Right lobe of liver (tissue), 6 donors: ENCODE measurements at regions not wholly inside any gene's neighbourhood (a gene's known extent, or its start where the extent isn't known, plus 50 kb on each side); places are given as distances from the start of the nearest gene placed in this dataset.

Experiments
- ATAC-seq, 4 donors: fragments of 200-7000 bp; cut with Tn5 transposase; one replicate each; pipeline ENCODE4 v1.9.1; 2020; ENCODE audit warnings: mild to moderate bottlenecking in 4 of 4, moderate library complexity in 4 of 4
- DNase-seq, 3 donors: peaks; one replicate each; pipeline ENCODE4 v3.0.0-alpha.2; 2020
- H3K27ac ChIP-seq, 3 donors: fragments of 200-600 bp; one replicate each; pipeline ENCODE4 v1.8.0; 2022
- H3K27me3 ChIP-seq, 2 donors: fragments of 200-600 bp; one replicate each; pipeline ENCODE4 v1.8.0; 2022
- H3K36me3 ChIP-seq, 4 donors: fragments of 200-600 bp; sonication (generic) in 1 of 4; one replicate each; pipeline versions ENCODE4 v1.5.1 to v1.8.0; 2017 to 2022; ENCODE audit warnings: control low read depth in 1 of 4
- H3K4me1 ChIP-seq, 4 donors: fragments of 200-600 bp; sonication (generic) in 1 of 4; one replicate each; pipeline versions ENCODE4 v1.5.1 to v1.8.0; 2017 to 2022; ENCODE audit warnings: control low read depth in 1 of 4
- H3K4me3 ChIP-seq, 3 donors: fragments of 200-600 bp; one replicate each; pipeline ENCODE4 v1.8.0; 2022
- H3K9me3 ChIP-seq, 4 donors: fragments of 200-600 bp; sonication (generic) in 1 of 4; one replicate each; pipeline versions ENCODE4 v1.5.1 to v1.8.0; 2017 to 2022; ENCODE audit warnings: control low read depth in 1 of 4
- POLR2A ChIP-seq: fragments of 450-650 bp; IDR thresholded peaks from one replicate; pipeline ENCODE4 v1.6.1; 2017; ENCODE audit warnings: antibody characterized with exemption, mild to moderate bottlenecking
- WGBS: methylation state at CpG from one replicate; pipeline ENCODE4 v1.1.6; 2018; ENCODE audit warnings: low coverage, low lambda C conversion rate; ENCODE audit not compliant: insufficient coverage; ENCODE audit errors: missing lambda C conversion rate; 5-methylcytosine and 5-hydroxymethylcytosine counted together
- intact Hi-C, 2 donors: fragments of 100-400 bp; cut with DNase I; formaldehyde crosslinking; loops; one replicate each; pipeline versions ENCODE4 v1.11.2 to v1.14.1; 2022
- TF ChIP-seq, protein P1 (sequence below), 4 donors: fragments of 200-600 bp in 3 of 4; fragments of 450-650 bp in 1 of 4; IDR thresholded peaks; one replicate each; pipeline versions ENCODE4 v1.5.1 to v1.8.0; 2016 to 2022; ENCODE audit warnings: antibody characterized with exemption in 4 of 4, mild to moderate bottlenecking in 2 of 4
- donor health status: DM: no; HTN: yes; CAD: no.
- donor health status: DM: no; HTN: no; CAD: no.
- donor health status: DM: no; HTN: no; CAD: no.
- donor health status: DM: no; HTN: yes; CAD: no.
- donor health status: DM: no; HTN: yes; CAD: no.

DNA sequence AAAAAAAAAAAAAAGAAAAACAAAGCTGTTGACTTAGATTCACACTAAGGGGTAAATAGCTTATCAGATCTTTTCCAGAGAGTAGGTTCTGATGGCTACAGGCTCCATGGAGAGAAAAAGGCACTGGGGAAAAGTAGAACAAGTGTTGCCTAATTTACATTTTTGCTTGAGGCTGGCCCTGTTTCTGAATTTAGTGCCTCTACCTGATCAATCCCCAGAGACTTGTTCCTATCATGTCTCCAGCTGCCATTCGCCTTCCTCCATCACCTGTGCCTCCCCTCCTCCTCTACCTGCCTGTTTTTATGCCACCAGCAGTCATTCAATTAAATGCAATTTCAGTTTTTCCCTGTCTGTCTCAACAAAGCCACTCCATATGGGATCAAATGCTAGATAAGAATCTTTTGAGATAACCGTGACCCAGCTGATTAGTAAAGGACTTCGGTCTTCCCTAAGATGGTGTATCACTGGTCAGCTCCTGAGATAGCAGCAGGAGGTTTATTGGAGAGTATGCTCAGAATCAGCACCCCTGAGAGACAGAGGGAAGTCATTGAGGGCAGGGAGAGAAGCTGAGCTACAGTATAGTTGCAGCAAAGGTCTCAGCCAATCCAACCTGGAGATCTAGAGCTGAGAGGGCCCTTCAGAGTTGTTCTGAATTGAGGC, 88.1 kb upstream of the GADL1 start:
- Histone ChIP-seq H3K4me3 (no peak overlapping the region), H3K27me3 (no peaks in the 10 kb centered on the region), H3K27ac (no peak overlapping the region), H3K4me1 (peaks cover 0 to 9% (median 0%) of the 10 kb centered on the region in 4 donors), H3K36me3 (no peaks in the 10 kb centered on the region), H3K9me3 (no peaks in the 10 kb centered on the region)
- WGBS, result 62% methylated on average over 3 of the region's 3 CpGs
- ATAC-seq, result no peak
- TF ChIP-seq, protein P1, sequence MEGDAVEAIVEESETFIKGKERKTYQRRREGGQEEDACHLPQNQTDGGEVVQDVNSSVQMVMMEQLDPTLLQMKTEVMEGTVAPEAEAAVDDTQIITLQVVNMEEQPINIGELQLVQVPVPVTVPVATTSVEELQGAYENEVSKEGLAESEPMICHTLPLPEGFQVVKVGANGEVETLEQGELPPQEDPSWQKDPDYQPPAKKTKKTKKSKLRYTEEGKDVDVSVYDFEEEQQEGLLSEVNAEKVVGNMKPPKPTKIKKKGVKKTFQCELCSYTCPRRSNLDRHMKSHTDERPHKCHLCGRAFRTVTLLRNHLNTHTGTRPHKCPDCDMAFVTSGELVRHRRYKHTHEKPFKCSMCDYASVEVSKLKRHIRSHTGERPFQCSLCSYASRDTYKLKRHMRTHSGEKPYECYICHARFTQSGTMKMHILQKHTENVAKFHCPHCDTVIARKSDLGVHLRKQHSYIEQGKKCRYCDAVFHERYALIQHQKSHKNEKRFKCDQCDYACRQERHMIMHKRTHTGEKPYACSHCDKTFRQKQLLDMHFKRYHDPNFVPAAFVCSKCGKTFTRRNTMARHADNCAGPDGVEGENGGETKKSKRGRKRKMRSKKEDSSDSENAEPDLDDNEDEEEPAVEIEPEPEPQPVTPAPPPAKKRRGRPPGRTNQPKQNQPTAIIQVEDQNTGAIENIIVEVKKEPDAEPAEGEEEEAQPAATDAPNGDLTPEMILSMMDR (IDR thresholded peaks at IDR 0.05), result no peak
- no peak for TF ChIP-seq POLR2A
- no peak for DNase-seq
- intact Hi-C loops, result no loop called here

DNA sequence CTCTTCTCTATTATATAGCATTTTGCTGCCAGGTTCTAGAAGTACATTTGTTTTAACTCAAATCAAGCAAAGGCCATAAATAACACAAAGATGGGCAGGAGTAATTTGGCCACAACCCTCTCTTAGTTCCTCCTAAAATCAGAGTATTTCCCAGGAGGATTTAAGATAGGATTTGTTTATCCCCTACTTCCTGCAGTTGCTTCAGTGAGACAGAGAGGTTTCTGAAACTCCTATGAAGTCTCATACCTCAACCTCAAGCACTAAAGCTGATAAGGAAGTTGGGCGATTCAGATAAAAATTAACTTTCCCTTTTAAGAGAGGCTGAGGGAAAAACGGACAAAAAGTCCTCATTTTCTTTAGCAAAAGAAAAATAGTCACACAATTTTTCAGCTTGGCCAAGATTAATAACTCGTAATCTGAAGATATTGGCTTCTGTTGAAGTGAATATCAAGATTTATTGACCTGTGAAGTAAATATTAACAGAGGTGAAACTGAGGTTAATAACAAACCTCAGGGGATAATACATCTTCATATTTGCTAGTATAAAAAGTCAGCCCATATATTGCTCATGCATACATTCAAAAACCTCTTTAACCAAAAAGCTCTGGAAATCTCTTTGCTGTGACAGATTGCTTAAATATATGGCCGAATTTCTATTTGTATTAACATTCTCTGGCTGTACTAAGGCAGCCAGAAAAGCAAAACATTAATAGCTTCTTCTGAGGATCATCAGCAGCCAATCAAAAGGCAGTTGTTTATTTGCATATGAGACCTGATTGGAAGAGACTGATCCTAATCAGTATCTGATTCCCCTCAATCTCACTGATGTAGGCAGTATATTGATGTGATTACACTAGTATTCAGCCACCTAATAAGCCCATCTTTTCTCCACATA, 90.6 kb upstream of the GADL1 start:
- WGBS, result 8% methylated on average over 4 of the region's 4 CpGs
- peaks cover 0 to 9% (median 0%) of the 10 kb centered on the region in 4 donors for H3K4me1 ChIP-seq
- intact Hi-C loops, result no loop called here
- DNase-seq (no peak), ATAC-seq (peak in 1 of 4 donors; percentile 32)
- H3K4me3 ChIP-seq, result no peak overlapping the region
- TF ChIP-seq POLR2A, result no peak
- TF ChIP-seq, protein P1 (IDR thresholded peaks at IDR 0.05), result no peak
- H3K9me3 ChIP-seq, result no peaks in the 10 kb centered on the region
- H3K36me3 ChIP-seq, result no peaks in the 10 kb centered on the region
- no peak overlapping the region for H3K27ac ChIP-seq
- no peaks in the 10 kb centered on the region for H3K27me3 ChIP-seq

DNA sequence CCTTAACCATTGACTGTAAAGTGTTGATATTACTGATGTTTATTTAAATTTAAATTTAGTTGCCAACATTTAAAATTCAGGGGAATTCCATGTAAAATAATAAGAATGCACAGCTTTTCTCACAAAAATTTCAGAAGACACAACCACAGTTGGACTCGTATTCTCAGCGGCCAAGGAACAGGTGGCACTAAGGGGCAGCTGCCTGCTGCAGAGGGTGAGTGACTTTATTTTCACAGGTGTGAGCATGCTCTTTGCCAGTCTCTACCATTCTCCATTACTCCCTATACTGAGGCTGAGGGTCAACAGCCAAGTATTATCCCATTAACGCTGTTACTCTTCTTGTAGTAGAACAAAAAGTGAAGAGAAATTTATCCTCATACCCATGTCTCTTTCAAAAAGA, 92.1 kb upstream of the GADL1 start:
- intact Hi-C loops, result no loop called here
- ATAC-seq, result no peak

DNA sequence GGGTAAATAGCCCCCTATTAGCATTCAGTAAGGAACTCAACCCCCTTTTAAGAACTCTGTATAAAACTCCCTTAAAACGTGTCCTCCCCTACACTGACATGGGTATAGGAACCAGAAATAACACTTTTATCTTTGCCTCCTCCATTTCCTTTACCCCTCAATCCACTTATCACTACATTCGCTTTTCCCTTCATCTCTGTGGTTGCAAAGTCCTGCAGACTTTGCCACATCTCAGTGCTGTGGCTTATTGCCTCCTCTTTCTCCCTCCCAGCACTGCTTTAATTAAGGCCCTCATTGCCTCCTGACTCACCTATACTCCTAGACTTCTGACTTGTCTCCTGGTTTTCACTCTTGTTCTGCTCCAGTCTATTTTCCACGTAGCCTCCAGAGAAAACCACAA, 94.3 kb upstream of the GADL1 start:
- no peak overlapping the region for H3K27ac ChIP-seq
- H3K27me3 ChIP-seq, result no peaks in the 10 kb centered on the region
- intact Hi-C loops, result no loop called here
- no peak overlapping the region for H3K4me3 ChIP-seq
- WGBS, result 34% methylated on average over 3 of the region's 3 CpGs
- TF ChIP-seq, protein P1 (IDR thresholded peaks at IDR 0.05), result no peak
- no peak for TF ChIP-seq POLR2A
- ATAC-seq, result no peak
- no peaks in the 10 kb centered on the region for H3K36me3 ChIP-seq
- peaks cover 0 to 9% (median 0%) of the 10 kb centered on the region in 4 donors for H3K4me1 ChIP-seq
- H3K9me3 ChIP-seq, result no peaks in the 10 kb centered on the region
- no peak for DNase-seq

More for the DNA sequence above, 92.1 kb upstream of the GADL1 start:
- H3K4me3 ChIP-seq, result no peak overlapping the region
- H3K27ac ChIP-seq, result no peak overlapping the region
- no peaks in the 10 kb centered on the region for H3K27me3 ChIP-seq
- WGBS, result 100% methylated on average over 3 of the region's 3 CpGs
- H3K4me1 ChIP-seq, result peaks cover 0 to 9% (median 0%) of the 10 kb centered on the region in 4 donors
- no peaks in the 10 kb centered on the region for H3K36me3 ChIP-seq
- TF ChIP-seq, protein P1 (IDR thresholded peaks at IDR 0.05), result no peak
- no peak for TF ChIP-seq POLR2A
- no peak for DNase-seq
- H3K9me3 ChIP-seq, result no peaks in the 10 kb centered on the region
